ENCODE measurements at regions not wholly inside any gene's neighbourhood (a gene's known extent, or its start where the extent isn't known, plus 50 kb on each side); places are given as distances from the start of the nearest gene placed in this dataset.

DNA sequence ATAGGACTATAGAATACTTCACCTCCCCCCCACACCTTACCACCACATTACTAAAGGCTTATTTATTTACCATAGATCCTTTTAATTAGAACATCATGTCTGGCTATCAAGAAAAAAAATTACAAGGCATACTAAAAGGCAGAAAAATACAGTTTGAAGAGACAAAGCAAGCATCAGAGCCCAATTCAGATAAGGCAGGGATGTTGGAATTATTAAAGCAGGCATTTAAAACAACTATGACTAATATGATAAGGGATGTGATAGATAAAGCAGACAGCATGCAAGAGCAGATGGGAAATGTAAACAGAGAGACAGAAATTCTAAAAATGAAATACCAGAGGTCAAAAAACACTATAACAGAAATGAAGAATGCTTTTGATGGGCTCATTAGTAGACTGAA is 55.4 kb upstream of the SMIM21 start:
- no peak for TF ChIP-seq BHLHE40 (IDR thresholded peaks at IDR 0.05; ENCODE audit: borderline replicate concordance)
- no peak for TF ChIP-seq FOXM1 (IDR thresholded peaks at IDR 0.05; ENCODE audit: borderline replicate concordance)
- no peak for TF ChIP-seq L3MBTL2 (conservative IDR thresholded peaks at IDR 0.05)
- no peak for TF ChIP-seq SUZ12 (IDR thresholded peaks at IDR 0.05)
- no peak for TF ChIP-seq CTBP1 (IDR thresholded peaks at IDR 0.05; ENCODE audit: borderline replicate concordance)
- TF ChIP-seq SP1 (IDR thresholded peaks at IDR 0.05), result no peak
- no peak for TF ChIP-seq ZNF384 (IDR thresholded peaks at IDR 0.05)
- TF ChIP-seq ELF4 (IDR thresholded peaks at IDR 0.05), result no peak
- no peak for TF ChIP-seq FOXA1 (IDR thresholded peaks at IDR 0.05)
- TF ChIP-seq TARDBP (IDR thresholded peaks at IDR 0.05), result no peak
- no peak for TF ChIP-seq FOXK2 (IDR thresholded peaks at IDR 0.05)
- TF ChIP-seq HDGF (IDR thresholded peaks at IDR 0.05; ENCODE audit: borderline replicate concordance), result no peak
- TF ChIP-seq ARNT (IDR thresholded peaks at IDR 0.05), result no peak
- no peak for TF ChIP-seq NFRKB (IDR thresholded peaks at IDR 0.05)
